Upper lobe of left lung (tissue), 6 donors: ENCODE measurements at regions not wholly inside any gene's neighbourhood (a gene's known extent, or its start where the extent isn't known, plus 50 kb on each side); places are given as distances from the start of the nearest gene placed in this dataset.

ENCODE experiments used
- ATAC-seq, 2 donors: fragments of 200-7000 bp; cut with Tn5 transposase; one replicate each; pipeline ENCODE4 v1.9.1; 2022; ENCODE audit warnings: mild to moderate bottlenecking in 2 of 2, moderate library complexity in 2 of 2; ENCODE audit not compliant: low FRiP score in 2 of 2
- DNase-seq, 2 donors: peaks; one replicate each; pipeline ENCODE4 v3.0.0-alpha.2; 2019 to 2020
- H3K27ac ChIP-seq, 4 donors: fragments of 200-600 bp; sonication (generic); one replicate each; pipeline ENCODE4 v1.5.1; 2016 to 2019
- H3K27me3 ChIP-seq, 4 donors: fragments of 200-600 bp; sonication (generic); one replicate each; pipeline ENCODE4 v1.5.1; 2017 to 2019
- H3K36me3 ChIP-seq, 4 donors: fragments of 200-600 bp; sonication (generic); one replicate each; pipeline ENCODE4 v1.5.1; 2016 to 2019
- H3K4me1 ChIP-seq, 4 donors: fragments of 200-600 bp; sonication (generic); one replicate each; pipeline ENCODE4 v1.5.1; 2018 to 2019
- H3K4me3 ChIP-seq, 4 donors: fragments of 200-600 bp; sonication (generic); one replicate each; pipeline ENCODE4 v1.5.1; 2017 to 2019; ENCODE audit warnings: mild to moderate bottlenecking in 2 of 4, moderate library complexity in 1 of 4
- H3K9me3 ChIP-seq, 4 donors: fragments of 200-600 bp; sonication (generic); one replicate each; pipeline ENCODE4 v1.5.1; 2018 to 2019
- CTCF ChIP-seq, 6 experiments: fragments of 450-650 bp in 4 of 6; fragments of 200-600 bp in 2 of 6; sonication (generic) in 2 of 6; IDR thresholded peaks; one replicate each; pipeline ENCODE4 v1.5.1; 2016 to 2019; ENCODE audit warnings: antibody characterized with exemption in 6 of 6
- EP300 ChIP-seq, 4 donors: sonication (generic); formaldehyde crosslinking; IDR thresholded peaks; one replicate each; pipeline ENCODE4 v1.5.1; 2017; ENCODE audit warnings: antibody characterized with exemption in 4 of 4, control low read depth in 2 of 4
- POLR2A ChIP-seq, 4 donors: fragments of 450-650 bp; IDR thresholded peaks; one replicate each; pipeline ENCODE4 v1.5.1; 2016 to 2017; ENCODE audit warnings: antibody characterized with exemption in 4 of 4, mild to moderate bottlenecking in 2 of 4
- POLR2AphosphoS5 ChIP-seq, 2 donors: sonication (generic); formaldehyde crosslinking; IDR thresholded peaks; one replicate each; pipeline ENCODE4 v1.5.1; 2017; ENCODE audit warnings: antibody characterized with exemption in 2 of 2
- WGBS, 2 donors: methylation state at CpG; one replicate each; pipeline ENCODE4 v1.1.5; 2017 to 2018; 5-methylcytosine and 5-hydroxymethylcytosine counted together
- small RNA-seq, 4 donors: library from RNA; depleted of rRNA; stranded (forward); fragments of <200 nt; gene quantifications; one replicate each; pipeline ENCODE3, GENCODE V24; 2016
- donor health status: DM: no; HTN: no; CAD: no; lungs with moderate emphysema.
- donor health status: DM: no; HTN: yes; CAD: no; lungs with severe emphysema.

- ATAC-seq (no peak), DNase-seq (peak in 1 of 2 donors; percentile 69)
- no peak overlapping the region for H3K4me3 ChIP-seq
- no peaks in the 10 kb centered on the region for H3K4me1 ChIP-seq
- TF ChIP-seq POLR2AphosphoS5 (IDR thresholded peaks at IDR 0.05) (no peak), CTCF (IDR thresholded peaks at IDR 0.05) (no peak), EP300 (IDR thresholded peaks at IDR 0.05) (no peak), POLR2A (IDR thresholded peaks at IDR 0.05) (no peak)
- H3K27ac ChIP-seq: no peak overlapping the region
- WGBS, 2 donors: 85 to 92% methylated on average over 9 to 22 of the region's 22 CpGs
- peaks cover 0 to under 1% (median 0%) of the 10 kb centered on the region in 4 donors for H3K9me3 ChIP-seq
- no peaks in the 10 kb centered on the region for H3K27me3 ChIP-seq
- no peaks in the 10 kb centered on the region for H3K36me3 ChIP-seq
These were observed 57.7 kb upstream of the PPP1R9A start for GRCh38 chr7:94849636-94850208.

- Histone ChIP-seq H3K36me3 (no peaks in the 10 kb centered on the region), H3K4me1 (no peaks in the 10 kb centered on the region), H3K4me3 (no peak overlapping the region), H3K9me3 (no peaks in the 10 kb centered on the region), H3K27me3 (no peaks in the 10 kb centered on the region), H3K27ac (no peak overlapping the region)
- no peak for DNase-seq
- 57 to 69% methylated on average over 2 of the region's 2 CpGs for WGBS, 2 donors
- no peak for TF ChIP-seq POLR2A (IDR thresholded peaks at IDR 0.05)
- TF ChIP-seq CTCF (IDR thresholded peaks at IDR 0.05): no peak
- TF ChIP-seq EP300 (IDR thresholded peaks at IDR 0.05): no peak
- no peak for ATAC-seq
These were observed 51.8 kb upstream of the PPP1R9A start for GRCh38 chr7:94855589-94855988.

- Histone ChIP-seq H3K36me3 (no peaks in the 10 kb centered on the region), H3K9me3 (no peaks in the 10 kb centered on the region), H3K27me3 (no peaks in the 10 kb centered on the region), H3K27ac (no peak overlapping the region), H3K4me3 (no peak overlapping the region), H3K4me1 (no peaks in the 10 kb centered on the region)
- 89 to 93% methylated on average over 1 of the region's 1 CpG for WGBS, 2 donors
- no peak for TF ChIP-seq EP300 (IDR thresholded peaks at IDR 0.05)
- TF ChIP-seq POLR2A (IDR thresholded peaks at IDR 0.05): no peak
- TF ChIP-seq POLR2AphosphoS5 (IDR thresholded peaks at IDR 0.05): no peak
- no peak for TF ChIP-seq CTCF (IDR thresholded peaks at IDR 0.05)
- no peak for ATAC-seq
- DNase-seq: no peak
These were observed 50.8 kb upstream of the PPP1R9A start for GRCh38 chr7:94856643-94857042.

Small RNAs in the stretch of these regions (small RNA-seq; reads per million reads assigned to genes)
- gene RN7SKP129: 0 reads per million in 4 donors
- gene RNU6-956P: 0 reads per million in 4 donors
